ENCODE measurements at regions not wholly inside any gene's neighbourhood (a gene's known extent, or its start where the extent isn't known, plus 50 kb on each side); places are given as distances from the start of the nearest gene placed in this dataset.

GRCh38 chr5:118450554-118451332 lies 537.6 kb downstream of the DTWD2 start:
- TF ChIP-seq POLR2AphosphoS5 (IDR thresholded peaks at IDR 0.05; ENCODE audit: insufficient read depth, low read depth, low read length) (no peak), CTCF (IDR thresholded peaks at IDR 0.05; ENCODE audit: extremely low read depth in 1 of 2, insufficient read depth in 1 of 2, low read depth in 1 of 2, low read length in 2 of 2) (no peak), POLR2A (IDR thresholded peaks at IDR 0.05; ENCODE audit: low read depth, low read length) (no peak), MAX (IDR thresholded peaks at IDR 0.05; ENCODE audit: insufficient read depth, insufficient read length) (no peak)
